AG04450 (cell line): ENCODE measurements at regions not wholly inside any gene's neighbourhood (a gene's known extent, or its start where the extent isn't known, plus 50 kb on each side); places are given as distances from the start of the nearest gene placed in this dataset.

Experiments
- CTCF ChIA-PET: fragments of 300-600, 350-600 bp; formaldehyde crosslinking; extraction: SDS; loops from one replicate; lab custom pipeline; 2022; ENCODE audit warnings: antibody characterized with exemption, inconsistent platforms; lab: Charles Lee
- POLR2A ChIA-PET: fragments of 350-600 bp; formaldehyde crosslinking; extraction: SDS; loops from one replicate; lab custom pipeline; 2021; ENCODE audit warnings: antibody characterized with exemption, inconsistent platforms; lab: Yijun Ruan, JAX
- DNase-seq: peaks from one replicate; pipeline ENCODE4 v3.0.0-alpha.2; 2011; ENCODE audit warnings: low read depth, low spot score
- H3K27ac ChIP-seq: one replicate; pipeline ENCODE4 v1.5.1; 2012; ENCODE audit warnings: low read depth, low read length, control low read depth
- H3K27me3 ChIP-seq: one replicate; pipeline ENCODE4 v1.6.0; 2012; ENCODE audit warnings: low read length; ENCODE audit not compliant: control insufficient read depth, insufficient read depth
- H3K4me3 ChIP-seq: 2 replicates; pipeline ENCODE4 v1.5.1; 2011; ENCODE audit warnings: mild to moderate bottlenecking, low read depth, low read length, control low read depth
- H3K9me3 ChIP-seq: 2 replicates; pipeline ENCODE4 v1.5.1; 2012; ENCODE audit warnings: low read length; ENCODE audit not compliant: control insufficient read depth, insufficient read depth
- TF ChIP-seq, protein P1 (sequence below): IDR thresholded peaks from 2 replicates; pipeline ENCODE4 v1.5.1; 2011; ENCODE audit warnings: low read depth, low read length, control low read depth, inconsistent platforms

- peaks cover 60% of the 10 kb centered on the region for H3K27me3 ChIP-seq
- TF ChIP-seq, protein P1, sequence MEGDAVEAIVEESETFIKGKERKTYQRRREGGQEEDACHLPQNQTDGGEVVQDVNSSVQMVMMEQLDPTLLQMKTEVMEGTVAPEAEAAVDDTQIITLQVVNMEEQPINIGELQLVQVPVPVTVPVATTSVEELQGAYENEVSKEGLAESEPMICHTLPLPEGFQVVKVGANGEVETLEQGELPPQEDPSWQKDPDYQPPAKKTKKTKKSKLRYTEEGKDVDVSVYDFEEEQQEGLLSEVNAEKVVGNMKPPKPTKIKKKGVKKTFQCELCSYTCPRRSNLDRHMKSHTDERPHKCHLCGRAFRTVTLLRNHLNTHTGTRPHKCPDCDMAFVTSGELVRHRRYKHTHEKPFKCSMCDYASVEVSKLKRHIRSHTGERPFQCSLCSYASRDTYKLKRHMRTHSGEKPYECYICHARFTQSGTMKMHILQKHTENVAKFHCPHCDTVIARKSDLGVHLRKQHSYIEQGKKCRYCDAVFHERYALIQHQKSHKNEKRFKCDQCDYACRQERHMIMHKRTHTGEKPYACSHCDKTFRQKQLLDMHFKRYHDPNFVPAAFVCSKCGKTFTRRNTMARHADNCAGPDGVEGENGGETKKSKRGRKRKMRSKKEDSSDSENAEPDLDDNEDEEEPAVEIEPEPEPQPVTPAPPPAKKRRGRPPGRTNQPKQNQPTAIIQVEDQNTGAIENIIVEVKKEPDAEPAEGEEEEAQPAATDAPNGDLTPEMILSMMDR: no peak
- ChIA-PET CTCF (no interaction called here), POLR2A (no interaction called here)
- no peak overlapping the region for H3K4me3 ChIP-seq
- H3K9me3 ChIP-seq: no peaks in the 10 kb centered on the region
- no peak overlapping the region for H3K27ac ChIP-seq
- no peak for DNase-seq
Measured at GRCh38 chr20:51094221-51094620, 71.3 kb upstream of the KCNG1 start.

DNA sequence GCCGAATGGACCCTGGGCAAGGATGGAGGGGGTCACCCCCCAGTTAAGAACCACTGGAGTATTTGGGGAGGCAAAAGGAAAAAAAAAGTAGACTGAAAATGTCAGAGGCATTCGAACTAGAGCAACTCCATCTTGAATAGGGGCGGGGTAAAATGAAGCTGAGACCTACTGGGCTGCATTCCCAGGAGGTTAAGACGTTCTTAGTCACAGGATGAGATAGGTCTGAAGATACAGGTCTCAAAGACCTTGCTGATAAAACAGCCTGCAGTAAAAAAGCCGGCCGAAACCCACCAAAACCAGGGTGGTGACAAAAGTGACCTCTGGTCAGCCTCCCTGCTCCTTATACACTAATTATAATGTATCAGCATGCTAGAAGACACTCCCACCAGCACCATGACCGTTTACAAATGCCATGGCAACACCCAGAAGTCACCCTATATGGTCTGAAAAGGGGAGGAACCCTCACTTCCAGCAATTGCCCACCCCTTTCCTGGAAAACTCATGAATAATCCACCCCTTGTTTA is 70.4 kb upstream of the KCNG1 start:
- no peak overlapping the region for H3K27ac ChIP-seq
- TF ChIP-seq, protein P1: no peak
- H3K9me3 ChIP-seq: no peaks in the 10 kb centered on the region
- ChIA-PET CTCF (no interaction called here), POLR2A (no interaction called here)
- H3K27me3 ChIP-seq: peaks cover 67% of the 10 kb centered on the region
- no peak for DNase-seq
- H3K4me3 ChIP-seq: no peak overlapping the region

- CTCF ChIA-PET: interaction anchor here (1.1 kb wide), 1 partner anchor 77 kb away, joined by 4 read pairs; no protein-coding TSS in a partner anchor
- no peaks in the 10 kb centered on the region for H3K9me3 ChIP-seq
- no peak overlapping the region for H3K27ac ChIP-seq
- POLR2A ChIA-PET: no interaction called here
- TF ChIP-seq, protein P1: no peak
- H3K4me3 ChIP-seq: no peak overlapping the region
- H3K27me3 ChIP-seq: peaks cover 74% of the 10 kb centered on the region
- no peak for DNase-seq
Measured at GRCh38 chr20:51092338-51092737, 69.4 kb upstream of the KCNG1 start.

DNA sequence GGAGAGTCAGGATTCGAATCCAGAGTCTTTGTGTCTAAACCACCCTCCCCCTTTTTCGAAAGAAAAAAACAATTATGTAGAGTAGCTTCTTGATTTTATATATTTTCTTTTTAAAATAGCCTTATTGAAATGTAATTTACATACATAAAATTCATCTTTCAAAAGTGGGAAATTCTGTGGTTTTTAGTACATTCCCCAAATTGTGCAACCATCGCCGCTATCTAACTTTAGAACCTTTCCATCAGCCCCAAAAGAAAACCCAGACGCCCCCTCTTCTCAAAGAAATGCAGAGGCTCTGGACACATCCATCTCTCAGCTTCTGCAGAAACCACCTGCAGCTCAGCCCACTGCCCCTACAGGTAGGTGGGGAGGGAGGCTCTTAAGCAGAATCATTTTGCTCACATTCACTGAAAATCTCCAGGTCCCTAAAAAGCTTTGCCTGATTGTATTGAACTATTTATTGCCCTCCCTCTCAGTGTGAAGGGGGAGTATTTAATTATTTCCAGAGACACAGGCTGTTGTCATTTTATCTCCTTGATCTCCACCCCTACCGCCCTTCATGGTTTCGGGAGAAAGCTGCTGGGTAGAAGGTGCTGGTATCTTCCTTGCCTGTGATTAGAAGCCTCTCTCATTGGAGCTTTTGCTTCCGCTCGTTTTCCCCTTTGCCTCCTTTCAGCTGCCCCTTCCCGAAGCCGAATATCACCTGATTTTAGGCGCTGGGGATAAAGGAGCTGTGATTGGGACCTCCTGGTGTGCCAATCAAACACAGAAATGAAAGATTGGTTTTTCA is 68.7 kb upstream of the KCNG1 start:
- no peak for DNase-seq
- POLR2A ChIA-PET: no interaction called here
- CTCF ChIA-PET: interaction anchor here (1.1 kb wide), 1 partner anchor 76 kb away, joined by 4 read pairs; no protein-coding TSS in a partner anchor
- H3K27me3 ChIP-seq: peaks cover 72% of the 10 kb centered on the region
- no peaks in the 10 kb centered on the region for H3K9me3 ChIP-seq
- TF ChIP-seq, protein P1: no peak
- H3K27ac ChIP-seq: no peak overlapping the region
- H3K4me3 ChIP-seq: no peak overlapping the region

- TF ChIP-seq, protein P1: no peak
- ChIA-PET CTCF (no interaction called here), POLR2A (no interaction called here)
- Histone ChIP-seq H3K27me3 (peaks cover 73% of the 10 kb centered on the region), H3K4me3 (no peak overlapping the region), H3K27ac (no peak overlapping the region), H3K9me3 (no peaks in the 10 kb centered on the region; the same call in 1 of the 2 replicates)
- no peak for DNase-seq
Measured at GRCh38 chr20:51089840-51090239, 66.9 kb upstream of the KCNG1 start.
